Kidney epithelial cell (primary cell): ENCODE measurements at regions not wholly inside any gene's neighbourhood (a gene's known extent, or its start where the extent isn't known, plus 50 kb on each side); places are given as distances from the start of the nearest gene placed in this dataset.

ENCODE experiments used
- DNase-seq: peaks from one replicate; pipeline ENCODE4 v3.0.0-alpha.2; 2010; ENCODE audit warnings: low read depth
- H3K27me3 ChIP-seq: 2 replicates; pipeline ENCODE4 v1.6.0; 2011; ENCODE audit warnings: low read length; ENCODE audit not compliant: control insufficient read depth, insufficient read depth
- H3K36me3 ChIP-seq: 2 replicates; pipeline ENCODE4 v1.5.1; 2011; ENCODE audit warnings: low read length; ENCODE audit not compliant: control insufficient read depth, insufficient read depth
- H3K4me3 ChIP-seq: 2 replicates; pipeline ENCODE4 v1.5.1; 2011; ENCODE audit warnings: low read depth, mild to moderate bottlenecking, control low read depth, low read length
- CTCF ChIP-seq: IDR thresholded peaks from 2 replicates; pipeline ENCODE4 v1.5.1; 2011; ENCODE audit warnings: mild to moderate bottlenecking, moderate library complexity, low read length, control low read depth, inconsistent platforms; ENCODE audit not compliant: insufficient read depth, poor library complexity, severe bottlenecking

GRCh38 chr10:111820471-111820870 is 363.1 kb downstream of the GPAM start:
- TF ChIP-seq CTCF = no peak
- H3K4me3 ChIP-seq = no peak overlapping the region
- no peak for DNase-seq
- no peaks in the 10 kb centered on the region for H3K36me3 ChIP-seq
- H3K27me3 ChIP-seq = no peaks in the 10 kb centered on the region

GRCh38 chr10:111821871-111822270 is 361.7 kb downstream of the GPAM start:
- Histone ChIP-seq H3K36me3 (no peaks in the 10 kb centered on the region), H3K27me3 (no peaks in the 10 kb centered on the region), H3K4me3 (no peak overlapping the region)
- DNase-seq = no peak
- no peak for TF ChIP-seq CTCF

- H3K4me3 ChIP-seq = no peak overlapping the region
- no peak for DNase-seq
- TF ChIP-seq CTCF = no peak
- no peaks in the 10 kb centered on the region for H3K36me3 ChIP-seq
- H3K27me3 ChIP-seq = no peaks in the 10 kb centered on the region
These were observed 360.9 kb downstream of the GPAM start for GRCh38 chr10:111822661-111823060.

GRCh38 chr10:111824128-111824527 is 359.4 kb downstream of the GPAM start:
- DNase-seq = no peak
- TF ChIP-seq CTCF = no peak
- Histone ChIP-seq H3K36me3 (no peaks in the 10 kb centered on the region), H3K4me3 (no peak overlapping the region), H3K27me3 (no peaks in the 10 kb centered on the region)

GRCh38 chr10:111830359-111830758 is 353.2 kb downstream of the GPAM start:
- DNase-seq = no peak
- no peak overlapping the region for H3K4me3 ChIP-seq
- TF ChIP-seq CTCF = no peak
- no peaks in the 10 kb centered on the region for H3K36me3 ChIP-seq
- H3K27me3 ChIP-seq = no peaks in the 10 kb centered on the region

GRCh38 chr10:111831058-111831457 is 352.5 kb downstream of the GPAM start:
- no peak for DNase-seq
- H3K36me3 ChIP-seq = no peaks in the 10 kb centered on the region
- H3K4me3 ChIP-seq = no peak overlapping the region
- TF ChIP-seq CTCF = no peak
- no peaks in the 10 kb centered on the region for H3K27me3 ChIP-seq
